KMS-11 (cell line): ENCODE measurements at regions not wholly inside any gene's neighbourhood (a gene's known extent, or its start where the extent isn't known, plus 50 kb on each side); places are given as distances from the start of the nearest gene placed in this dataset.

Experiments
- H2AFZ ChIP-seq: fragments of 200-600 bp; sonication (generic); 2 replicates; pipeline ENCODE4 v1.6.1; 2016; ENCODE audit warnings: antibody characterized with exemption, mixed run types, low read depth
- H3K27ac ChIP-seq: fragments of 200-600 bp; sonication (generic); 2 replicates; pipeline ENCODE4 v1.6.1; 2016; ENCODE audit warnings: mild to moderate bottlenecking, mixed run types
- H3K27me3 ChIP-seq: fragments of 200-600 bp; sonication (generic); 2 replicates; pipeline ENCODE4 v1.6.1; 2017; ENCODE audit warnings: mild to moderate bottlenecking, low read depth, mixed run types, moderate library complexity; ENCODE audit not compliant: insufficient read depth
- H3K36me3 ChIP-seq: fragments of 200-600 bp; sonication (generic); 2 replicates; pipeline ENCODE4 v1.6.1; 2017; ENCODE audit warnings: mild to moderate bottlenecking, mixed run types; ENCODE audit not compliant: insufficient read depth
- H3K4me1 ChIP-seq: fragments of 200-600 bp; sonication (generic); 2 replicates; pipeline ENCODE4 v1.6.1; 2016; ENCODE audit warnings: mild to moderate bottlenecking, low read depth, mixed run types; ENCODE audit not compliant: poor library complexity, severe bottlenecking
- H3K4me2 ChIP-seq: fragments of 200-600 bp; sonication (generic); 2 replicates; pipeline ENCODE4 v1.7.0; 2016; ENCODE audit warnings: mild to moderate bottlenecking, mixed run types
- H3K4me3 ChIP-seq: fragments of 200-600 bp; sonication (generic); IDR thresholded peaks from 2 replicates; pipeline ENCODE4 v1.6.1; 2017; ENCODE audit warnings: low read depth, low read length, mixed read lengths; ENCODE audit not compliant: insufficient read depth
- H3K79me2 ChIP-seq: fragments of 200-600 bp; sonication (generic); 2 replicates; pipeline ENCODE4 v1.6.1; 2016; ENCODE audit warnings: low read depth, mixed run types; ENCODE audit not compliant: insufficient read depth
- H3K9ac ChIP-seq: fragments of 200-600 bp; sonication (generic); 2 replicates; pipeline ENCODE4 v1.6.1; 2016; ENCODE audit warnings: mild to moderate bottlenecking, mixed run types
- H4K20me1 ChIP-seq: fragments of 200-600 bp; sonication (generic); 2 replicates; pipeline ENCODE4 v1.6.1; 2016; ENCODE audit warnings: mild to moderate bottlenecking, mixed run types; ENCODE audit not compliant: insufficient read depth
- CTCF ChIP-seq: fragments of 200-600 bp; sonication (generic); conservative IDR thresholded peaks from 2 replicates; pipeline ENCODE4 v1.6.1; 2017; ENCODE audit warnings: low read depth, mild to moderate bottlenecking, antibody characterized with exemption, low read length, moderate library complexity, mixed read lengths

GRCh38 chr12:93073324-93073723 lies 144.2 kb upstream of the EEA1 start:
- Histone ChIP-seq H3K79me2 (no peaks in the 10 kb centered on the region), H2AFZ (no peak overlapping the region), H3K4me2 (no peak overlapping the region), H3K4me3 (no peak overlapping the region), H3K9ac (no peak overlapping the region), H4K20me1 (no peaks in the 10 kb centered on the region), H3K36me3 (no peaks in the 10 kb centered on the region), H3K27me3 (no peaks in the 10 kb centered on the region), H3K4me1 (no peaks in the 10 kb centered on the region), H3K27ac (no peak overlapping the region)
- TF ChIP-seq CTCF, result no peak

- Histone ChIP-seq H3K9ac (no peak overlapping the region), H3K4me3 (no peak overlapping the region), H3K36me3 (no peaks in the 10 kb centered on the region), H3K4me2 (no peak overlapping the region), H3K27me3 (no peaks in the 10 kb centered on the region), H3K4me1 (no peaks in the 10 kb centered on the region), H3K79me2 (no peaks in the 10 kb centered on the region), H3K27ac (no peak overlapping the region), H2AFZ (no peak overlapping the region), H4K20me1 (no peaks in the 10 kb centered on the region)
- TF ChIP-seq CTCF, result no peak
Measured at GRCh38 chr12:93078059-93078458, 149.0 kb upstream of the EEA1 start.

DNA sequence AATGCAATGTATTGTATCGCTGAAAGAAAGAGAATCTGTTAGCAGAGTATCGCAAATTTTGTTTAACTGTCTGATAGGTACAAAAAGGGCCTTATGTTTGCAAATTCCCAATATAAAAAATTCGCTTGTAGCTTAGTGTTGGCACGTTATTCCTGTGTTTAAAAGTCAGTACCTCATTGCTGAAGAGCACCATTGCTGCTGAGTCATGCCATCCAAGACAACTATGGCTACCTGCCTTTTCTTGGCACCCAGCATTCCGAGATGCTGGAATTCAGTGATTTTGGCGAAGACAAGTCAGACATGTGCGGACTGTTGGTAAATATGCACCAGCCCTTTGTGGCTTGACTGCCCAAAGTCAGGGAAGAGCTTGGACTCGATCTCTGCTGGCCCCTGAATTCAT lies 149.5 kb upstream of the EEA1 start:
- Histone ChIP-seq H3K27me3 (no peaks in the 10 kb centered on the region), H3K27ac (no peak overlapping the region), H4K20me1 (no peaks in the 10 kb centered on the region), H3K79me2 (no peaks in the 10 kb centered on the region), H3K36me3 (no peaks in the 10 kb centered on the region), H3K4me3 (no peak overlapping the region), H3K9ac (no peak overlapping the region), H2AFZ (no peak overlapping the region), H3K4me2 (no peak overlapping the region), H3K4me1 (no peaks in the 10 kb centered on the region)
- TF ChIP-seq CTCF, result no peak

GRCh38 chr12:93079271-93079670 lies 150.2 kb upstream of the EEA1 start:
- Histone ChIP-seq H3K4me2 (no peak overlapping the region), H4K20me1 (no peaks in the 10 kb centered on the region), H3K79me2 (no peaks in the 10 kb centered on the region), H3K27me3 (no peaks in the 10 kb centered on the region), H3K4me1 (no peaks in the 10 kb centered on the region), H3K36me3 (no peaks in the 10 kb centered on the region), H2AFZ (no peak overlapping the region), H3K9ac (no peak overlapping the region), H3K4me3 (no peak overlapping the region), H3K27ac (no peak overlapping the region)
- TF ChIP-seq CTCF, result no peak

DNA sequence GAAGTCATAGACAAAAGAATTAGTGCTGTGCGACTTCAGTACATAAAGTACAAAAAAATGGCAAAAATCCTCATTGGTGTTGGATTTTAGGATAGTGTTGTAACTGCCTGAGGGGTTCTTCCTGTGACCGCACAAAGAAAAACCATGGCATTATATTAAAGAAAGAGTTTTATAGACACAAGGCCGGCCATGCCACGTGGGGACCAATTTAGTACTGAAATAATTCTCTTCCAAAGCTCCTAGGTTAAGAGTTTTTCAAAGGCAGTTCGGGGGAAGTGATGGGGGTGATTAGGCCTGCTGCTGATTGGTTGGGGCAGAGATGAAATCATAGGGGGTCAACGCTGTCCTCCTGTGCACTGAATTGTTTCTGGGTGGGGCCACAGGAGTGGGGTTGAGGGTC lies 150.9 kb upstream of the EEA1 start:
- no peak overlapping the region for H3K4me2 ChIP-seq
- H3K36me3 ChIP-seq, result no peaks in the 10 kb centered on the region
- no peak for TF ChIP-seq CTCF
- no peak overlapping the region for H3K4me3 ChIP-seq
- H3K79me2 ChIP-seq, result no peaks in the 10 kb centered on the region
- H3K9ac ChIP-seq, result no peak overlapping the region
- H3K27ac ChIP-seq, result no peak overlapping the region
- H3K27me3 ChIP-seq, result no peaks in the 10 kb centered on the region
- H2AFZ ChIP-seq, result no peak overlapping the region
- no peaks in the 10 kb centered on the region for H3K4me1 ChIP-seq
- H4K20me1 ChIP-seq, result no peaks in the 10 kb centered on the region
